ENCODE measurements at regions not wholly inside any gene's neighbourhood (a gene's known extent, or its start where the extent isn't known, plus 50 kb on each side); places are given as distances from the start of the nearest gene placed in this dataset.

DNA sequence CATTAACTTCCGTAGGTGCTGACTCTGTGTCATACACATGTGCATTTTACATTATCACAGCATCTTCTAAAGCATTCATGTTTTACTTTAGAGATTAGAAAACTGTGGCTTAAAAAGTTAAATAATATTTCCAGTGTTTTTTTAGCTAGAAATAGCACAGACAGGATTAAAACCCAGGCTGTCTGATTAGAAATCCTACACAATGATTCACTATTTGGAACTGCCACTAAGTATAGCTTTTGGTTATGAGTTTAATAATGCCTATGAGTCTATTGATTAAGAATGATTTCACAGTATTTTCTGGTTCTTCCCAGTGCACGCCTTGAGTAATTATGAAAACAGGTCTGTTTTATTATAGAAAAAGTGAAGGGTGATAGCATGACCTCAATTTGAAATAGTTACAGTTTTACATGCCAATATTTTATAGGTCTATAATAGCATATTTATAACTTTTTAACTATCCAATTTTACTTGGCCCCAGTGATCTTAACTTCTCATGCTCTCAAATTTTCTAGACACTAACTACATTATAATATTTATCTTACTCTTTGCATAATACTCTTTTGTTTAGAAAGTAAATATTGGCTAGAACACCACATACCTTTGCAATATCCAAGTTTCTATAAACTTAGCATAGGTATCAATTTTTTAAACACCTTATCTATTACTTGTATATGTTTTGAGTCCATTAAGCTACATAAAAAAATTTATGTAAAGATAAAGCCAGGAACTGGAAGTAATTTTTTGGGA, 313.2 kb downstream of the RND3 start:
- H3K4me3 ChIP-seq (ENCODE audit: control insufficient read depth, low read depth, low read length) = no peak overlapping the region
- TF ChIP-seq CTCF (conservative IDR thresholded peaks at IDR 0.05; ENCODE audit: control insufficient read depth, insufficient read depth, low read depth, low read length) = no peak
- DNase-seq (ENCODE audit: low read depth) = no peak

DNA sequence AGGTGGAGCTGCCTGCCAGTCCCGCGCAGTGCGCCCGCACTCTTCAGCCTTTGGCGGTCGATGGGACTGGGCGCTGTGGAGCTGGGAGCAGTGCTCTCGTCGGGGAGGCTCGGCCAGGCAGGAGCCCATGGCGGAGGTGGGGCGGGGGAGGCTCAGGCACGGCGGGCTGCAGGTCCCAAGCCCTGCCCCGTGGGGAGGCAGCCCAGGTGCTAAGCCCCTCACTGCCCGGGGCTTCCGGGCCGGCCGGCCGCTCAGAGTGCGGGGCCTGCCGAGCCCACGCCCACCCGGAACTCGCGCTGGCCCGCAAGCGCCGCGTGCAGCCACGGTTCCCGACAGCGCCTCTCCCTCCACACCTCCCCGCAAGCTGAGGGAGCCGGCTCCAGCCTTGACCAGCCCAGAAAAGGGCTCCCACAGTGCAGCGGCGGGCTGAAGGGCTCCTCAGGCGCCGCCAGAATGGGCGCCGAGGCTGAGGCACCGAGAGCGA, 316.4 kb downstream of the RND3 start:
- TF ChIP-seq CTCF (conservative IDR thresholded peaks at IDR 0.05; ENCODE audit: control insufficient read depth, insufficient read depth, low read depth, low read length) = no peak
- no peak overlapping the region for H3K4me3 ChIP-seq (ENCODE audit: control insufficient read depth, low read depth, low read length)
- no peak for DNase-seq (ENCODE audit: low read depth)

DNA sequence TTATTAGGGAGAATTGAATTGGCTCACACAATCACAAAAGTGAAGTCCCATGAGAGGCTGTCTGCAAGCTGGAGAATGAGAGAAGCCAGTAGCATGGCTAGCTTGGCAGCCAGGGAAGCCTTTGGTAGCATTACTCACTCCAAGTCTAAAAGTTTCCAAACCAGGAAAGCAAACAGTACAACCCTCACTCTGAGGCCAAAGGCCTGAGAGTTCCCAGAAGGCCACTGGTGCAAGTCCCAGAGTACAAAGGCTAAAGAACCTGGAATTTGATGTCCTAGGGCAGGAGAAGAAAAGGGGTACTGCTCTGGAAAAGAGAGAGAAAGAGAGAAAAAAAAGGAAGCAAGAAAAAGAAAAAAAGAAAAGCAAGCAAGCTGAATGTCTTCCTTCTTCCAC, 318.2 kb downstream of the RND3 start:
- H3K4me3 ChIP-seq (ENCODE audit: control insufficient read depth, low read depth, low read length) = no peak overlapping the region
- TF ChIP-seq CTCF (conservative IDR thresholded peaks at IDR 0.05; ENCODE audit: control insufficient read depth, insufficient read depth, low read depth, low read length) = no peak
- DNase-seq (ENCODE audit: low read depth) = peak; percentile 71

- no peak for TF ChIP-seq CTCF (conservative IDR thresholded peaks at IDR 0.05; ENCODE audit: control insufficient read depth, insufficient read depth, low read depth, low read length)
- DNase-seq (ENCODE audit: low read depth) = no peak
- H3K4me3 ChIP-seq (ENCODE audit: control insufficient read depth, low read depth, low read length) = no peak overlapping the region
Measured at GRCh38 chr2:150168595-150169236, 318.8 kb downstream of the RND3 start.

GRCh38 chr2:150167711-150168110, 319.8 kb downstream of the RND3 start:
- peak; percentile 53 for DNase-seq (ENCODE audit: low read depth)
- no peak overlapping the region for H3K4me3 ChIP-seq (ENCODE audit: control insufficient read depth, low read depth, low read length)
- no peak for TF ChIP-seq CTCF (conservative IDR thresholded peaks at IDR 0.05; ENCODE audit: control insufficient read depth, insufficient read depth, low read depth, low read length)

GRCh38 chr2:150166313-150167051, 321.0 kb downstream of the RND3 start:
- no peak for DNase-seq (ENCODE audit: low read depth)
- H3K4me3 ChIP-seq (ENCODE audit: control insufficient read depth, low read depth, low read length) = no peak overlapping the region
- TF ChIP-seq CTCF (conservative IDR thresholded peaks at IDR 0.05; ENCODE audit: control insufficient read depth, insufficient read depth, low read depth, low read length) = no peak
